ENCODE measurements at regions not wholly inside any gene's neighbourhood (a gene's known extent, or its start where the extent isn't known, plus 50 kb on each side); places are given as distances from the start of the nearest gene placed in this dataset.

DNA sequence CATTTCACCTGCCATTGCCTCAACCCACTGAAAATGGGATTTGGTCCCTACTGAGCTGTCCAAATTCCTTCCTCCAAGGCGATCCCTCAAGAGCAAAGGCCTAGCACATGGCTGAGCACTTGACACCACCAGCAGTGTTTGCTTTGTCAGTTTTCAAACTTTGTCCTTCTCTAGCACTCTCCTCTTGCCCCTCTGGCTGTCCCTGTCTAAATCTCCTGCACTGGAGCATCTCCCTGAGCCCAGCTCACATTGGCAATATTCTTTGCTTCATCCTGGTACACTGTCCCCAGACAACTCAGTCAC, 66.6 kb upstream of the FTH1 start:
- TF ChIP-seq, protein P1, sequence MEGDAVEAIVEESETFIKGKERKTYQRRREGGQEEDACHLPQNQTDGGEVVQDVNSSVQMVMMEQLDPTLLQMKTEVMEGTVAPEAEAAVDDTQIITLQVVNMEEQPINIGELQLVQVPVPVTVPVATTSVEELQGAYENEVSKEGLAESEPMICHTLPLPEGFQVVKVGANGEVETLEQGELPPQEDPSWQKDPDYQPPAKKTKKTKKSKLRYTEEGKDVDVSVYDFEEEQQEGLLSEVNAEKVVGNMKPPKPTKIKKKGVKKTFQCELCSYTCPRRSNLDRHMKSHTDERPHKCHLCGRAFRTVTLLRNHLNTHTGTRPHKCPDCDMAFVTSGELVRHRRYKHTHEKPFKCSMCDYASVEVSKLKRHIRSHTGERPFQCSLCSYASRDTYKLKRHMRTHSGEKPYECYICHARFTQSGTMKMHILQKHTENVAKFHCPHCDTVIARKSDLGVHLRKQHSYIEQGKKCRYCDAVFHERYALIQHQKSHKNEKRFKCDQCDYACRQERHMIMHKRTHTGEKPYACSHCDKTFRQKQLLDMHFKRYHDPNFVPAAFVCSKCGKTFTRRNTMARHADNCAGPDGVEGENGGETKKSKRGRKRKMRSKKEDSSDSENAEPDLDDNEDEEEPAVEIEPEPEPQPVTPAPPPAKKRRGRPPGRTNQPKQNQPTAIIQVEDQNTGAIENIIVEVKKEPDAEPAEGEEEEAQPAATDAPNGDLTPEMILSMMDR (IDR thresholded peaks at IDR 0.05): no peak
- TF ChIP-seq POLR2A (IDR thresholded peaks at IDR 0.05): no peak
- no peak for TF ChIP-seq POLR2AphosphoS5 (IDR thresholded peaks at IDR 0.05)
